NCI-H524 (cell line): ENCODE measurements at regions not wholly inside any gene's neighbourhood (a gene's known extent, or its start where the extent isn't known, plus 50 kb on each side); places are given as distances from the start of the nearest gene placed in this dataset.

Experiments used
- DNase-seq, 2 experiments: peaks; one replicate each; lab custom pipeline; 2025; lab: John Stamatoyannopoulos, UW

- DNase-seq: no peak
Observed at GRCh38 chr16:48487287-48487686, 102.1 kb upstream of the SIAH1 start.

- DNase-seq: no peak
Observed at GRCh38 chr16:48481772-48482171, 96.6 kb upstream of the SIAH1 start.

- no peak for DNase-seq
Observed at GRCh38 chr16:48481211-48481610, 96.0 kb upstream of the SIAH1 start.

GRCh38 chr16:48479955-48480354 is 94.7 kb upstream of the SIAH1 start:
- no peak for DNase-seq

- DNase-seq: peak in 1 of 2 experiments; percentile 19
Observed at GRCh38 chr16:48479329-48479728, 94.1 kb upstream of the SIAH1 start.

- DNase-seq: no peak
Observed at GRCh38 chr16:48478393-48478792, 93.2 kb upstream of the SIAH1 start.

- DNase-seq: no peak
Observed at GRCh38 chr16:48471435-48471834, 86.2 kb upstream of the SIAH1 start.

- no peak for DNase-seq
Observed at GRCh38 chr16:48462106-48462740, 77.0 kb upstream of the SIAH1 start.

GRCh38 chr16:48459167-48459566 is 74.0 kb upstream of the SIAH1 start:
- DNase-seq: no peak

GRCh38 chr16:48454051-48454450 is 68.8 kb upstream of the SIAH1 start:
- DNase-seq: no peak

- DNase-seq: no peak
Observed at GRCh38 chr16:48452991-48453760, 68.0 kb upstream of the SIAH1 start.

GRCh38 chr16:48451323-48451722 is 66.1 kb upstream of the SIAH1 start:
- no peak for DNase-seq

- DNase-seq: no peak
Observed at GRCh38 chr16:48450367-48450766, 65.2 kb upstream of the SIAH1 start.

- DNase-seq: no peak
Observed at GRCh38 chr16:48448841-48449481, 63.7 kb upstream of the SIAH1 start.

GRCh38 chr16:48447940-48448536 is 62.8 kb upstream of the SIAH1 start:
- DNase-seq: no peak

- no peak for DNase-seq
Observed at GRCh38 chr16:48447428-48447827, 62.2 kb upstream of the SIAH1 start.

GRCh38 chr16:48446534-48446920 is 61.3 kb upstream of the SIAH1 start:
- DNase-seq: no peak

- no peak for DNase-seq
Observed at GRCh38 chr16:48445782-48446533, 60.7 kb upstream of the SIAH1 start.

GRCh38 chr16:48444574-48444973 is 59.4 kb upstream of the SIAH1 start:
- no peak for DNase-seq

GRCh38 chr16:48442379-48442778 is 57.2 kb upstream of the SIAH1 start:
- DNase-seq: no peak

GRCh38 chr16:48441863-48442279 is 56.7 kb upstream of the SIAH1 start:
- DNase-seq: no peak

- no peak for DNase-seq
Observed at GRCh38 chr16:48441106-48441505, 55.9 kb upstream of the SIAH1 start.
